DMS114 treated with DMSO at 0.1 percent for 48 hours (cell line): ENCODE measurements at regions not wholly inside any gene's neighbourhood (a gene's known extent, or its start where the extent isn't known, plus 50 kb on each side); places are given as distances from the start of the nearest gene placed in this dataset.

Source experiments
- DNase-seq: peaks from one replicate; lab custom pipeline; 2025; ENCODE audit not compliant: unreplicated experiment; lab: John Stamatoyannopoulos, UW

GRCh38 chr1:83006271-83006670 lies 992.7 kb downstream of the TTLL7 start:
- no peak for DNase-seq

GRCh38 chr1:83000286-83000685 lies 998.6 kb downstream of the TTLL7 start:
- DNase-seq, result no peak

- DNase-seq, result no peak
Measured at GRCh38 chr1:82995951-82996350, 1003.0 kb downstream of the TTLL7 start.

GRCh38 chr1:82994616-82995263 lies 1004.2 kb downstream of the TTLL7 start:
- no peak for DNase-seq

GRCh38 chr1:82991569-82991968 lies 1007.4 kb downstream of the TTLL7 start:
- DNase-seq, result no peak

GRCh38 chr1:82979593-82980236 lies 1019.2 kb downstream of the TTLL7 start:
- DNase-seq, result no peak

GRCh38 chr1:82978461-82979324 lies 1020.2 kb downstream of the TTLL7 start:
- no peak for DNase-seq

- DNase-seq, result no peak
Measured at GRCh38 chr1:82972841-82973553, 1025.9 kb downstream of the TTLL7 start.

GRCh38 chr1:82969340-82969739 lies 1029.6 kb downstream of the TTLL7 start:
- no peak for DNase-seq

GRCh38 chr1:82962658-82963057 lies 1036.3 kb downstream of the TTLL7 start:
- DNase-seq, result no peak

- DNase-seq, result no peak
Measured at GRCh38 chr1:82950606-82951200, 1048.2 kb downstream of the TTLL7 start.

GRCh38 chr1:82948386-82948785 lies 1050.5 kb downstream of the TTLL7 start:
- DNase-seq, result no peak

- no peak for DNase-seq
Measured at GRCh38 chr1:82947278-82947677, 1051.7 kb downstream of the TTLL7 start.

- DNase-seq, result no peak
Measured at GRCh38 chr1:82946096-82946605, 1052.8 kb downstream of the TTLL7 start.

- DNase-seq, result no peak
Measured at GRCh38 chr1:82944822-82945221, 1054.1 kb downstream of the TTLL7 start.

- DNase-seq, result no peak
Measured at GRCh38 chr1:82934074-82934473, 1064.9 kb downstream of the TTLL7 start.

- DNase-seq, result no peak
Measured at GRCh38 chr1:82932727-82933126, 1066.2 kb downstream of the TTLL7 start.

GRCh38 chr1:82932207-82932606 lies 1066.7 kb downstream of the TTLL7 start:
- no peak for DNase-seq

- no peak for DNase-seq
Measured at GRCh38 chr1:82931006-82931405, 1067.9 kb downstream of the TTLL7 start.

GRCh38 chr1:82927753-82928152 lies 1071.2 kb downstream of the TTLL7 start:
- no peak for DNase-seq

GRCh38 chr1:82924666-82925065 lies 1074.3 kb downstream of the TTLL7 start:
- no peak for DNase-seq
